ENCODE measurements at regions not wholly inside any gene's neighbourhood (a gene's known extent, or its start where the extent isn't known, plus 50 kb on each side); places are given as distances from the start of the nearest gene placed in this dataset.

DNA sequence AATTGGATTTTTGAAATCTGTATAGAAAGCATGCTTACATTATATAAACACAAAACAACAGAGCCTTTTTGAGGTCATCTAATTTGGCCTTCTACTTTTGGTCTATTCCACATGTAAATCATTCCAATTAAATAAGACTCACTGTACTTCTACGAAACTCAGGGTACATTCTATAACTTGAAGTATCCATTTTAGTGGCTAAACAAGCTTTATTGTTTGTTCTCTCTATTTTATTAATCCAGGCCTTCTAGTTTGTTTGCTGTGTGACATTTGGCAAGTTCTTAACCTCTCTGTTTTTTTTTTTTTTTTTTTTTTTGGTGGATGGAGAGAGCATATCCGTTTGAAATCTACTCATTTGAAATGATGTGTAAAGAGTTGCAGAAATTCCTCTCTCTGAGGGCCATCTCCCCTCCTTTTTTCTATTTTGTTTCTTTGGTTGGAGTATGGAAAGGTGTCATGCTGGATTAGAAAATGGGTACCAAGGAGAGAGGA, 58.1 kb upstream of the C12orf71 start:
- H2BK5ac ChIP-seq (ENCODE audit: low read depth, low read length), result no peak overlapping the region
- no peak overlapping the region for H4K5ac ChIP-seq (ENCODE audit: insufficient read length, low read depth, low read length)
- no peak overlapping the region for H4K8ac ChIP-seq (ENCODE audit: extremely low read depth, insufficient read depth, low read length)
- no peak overlapping the region for H3K27ac ChIP-seq (ENCODE audit: low read depth, low read length)
- no peak overlapping the region for H3K56ac ChIP-seq (replicated peaks; ENCODE audit: insufficient read length, low read depth, low read length)
- H2BK15ac ChIP-seq (ENCODE audit: low read length), result no peak overlapping the region
- H3K4me3 ChIP-seq (ENCODE audit: extremely low read depth in 1 of 4, insufficient read depth in 2 of 4, low read depth in 3 of 4, low read length in 4 of 4), result no peak overlapping the region
- FAIRE-seq (no peak), DNase-seq (ENCODE audit: low read depth in 1 of 2, low spot score in 2 of 2) (no peak)
- CTCF ChIA-PET (ENCODE audit: partially characterized antibody), result interaction anchor here (1.2 kb wide), 1 partner anchor 12 kb away, joined by 6 read pairs; no protein-coding TSS in a partner anchor
- no peak overlapping the region for H3K4ac ChIP-seq (replicated peaks; ENCODE audit: insufficient read length, low read depth, low read length)
- no peaks in the 10 kb centered on the region for H3K36me3 ChIP-seq (ENCODE audit: control insufficient read depth in 2 of 4, insufficient read depth in 4 of 4, low read length in 3 of 4)
- H3K79me2 ChIP-seq (ENCODE audit: control insufficient read depth in 1 of 2, insufficient read depth in 2 of 2, low read length in 2 of 2), result no peaks in the 10 kb centered on the region
- POLR2A ChIA-PET (ENCODE audit: partially characterized antibody), result no interaction called here
- H2AK5ac ChIP-seq (ENCODE audit: low read depth, low read length), result no peak overlapping the region
- H2BK120ac ChIP-seq (replicated peaks; ENCODE audit: low read depth, low read length), result no peak overlapping the region
- H2BK20ac ChIP-seq (ENCODE audit: low read length), result no peak overlapping the region
- no peak overlapping the region for H3K14ac ChIP-seq (ENCODE audit: insufficient read length)
- TF ChIP-seq HDAC2 (IDR thresholded peaks at IDR 0.05; ENCODE audit: borderline replicate concordance in 1 of 2, low read depth in 2 of 2, low read length in 2 of 2), result peak in 1 of 2 experiments; percentile 40; a peak in 1 of 4 replicates
- TF ChIP-seq KDM1A (IDR thresholded peaks at IDR 0.05; ENCODE audit: borderline replicate concordance, low read length), result peak; percentile 52; the same call in 1 of the 2 replicates
- no peak for TF ChIP-seq CHD2 (IDR thresholded peaks at IDR 0.05; ENCODE audit: low read length)
- H3K18ac ChIP-seq (ENCODE audit: extremely low read depth, low read length), result no peak overlapping the region
- H3K9ac ChIP-seq (replicated peaks in 1 of 4; ENCODE audit: extremely low read depth in 1 of 4, low read depth in 3 of 4, low read length in 3 of 4), result no peak overlapping the region
- no peak overlapping the region for H4K91ac ChIP-seq (replicated peaks; ENCODE audit: insufficient read length, low read length)
- H3K4me2 ChIP-seq (ENCODE audit: insufficient read depth in 1 of 2, low read depth in 2 of 2, low read length in 2 of 2), result no peak overlapping the region
- H3K27me3 ChIP-seq (replicated peaks in 1 of 4; ENCODE audit: control insufficient read depth in 3 of 4, extremely low read depth in 1 of 4, insufficient read depth in 3 of 4, low read length in 3 of 4), result no peaks in the 10 kb centered on the region
- WGBS, 2 experiments (ENCODE audit: extremely low coverage in 1 of 2, insufficient coverage in 1 of 2, insufficient read length in 1 of 2, insufficient replicate concordance in 2 of 2, low coverage in 1 of 2, low lambda C conversion rate in 2 of 2, missing lambda C conversion rate in 1 of 2), result 83% methylated on average over 1 of the region's 2 CpGs; no CpG with 5 or more reads in 1 of the 2 experiments
- no peaks in the 10 kb centered on the region for H4K20me1 ChIP-seq (replicated peaks in 1 of 2; ENCODE audit: control insufficient read depth in 1 of 2, insufficient read depth in 2 of 2, low read length in 2 of 2)
- no peaks in the 10 kb centered on the region for H3K79me1 ChIP-seq (ENCODE audit: low read depth, low read length)
- no peaks in the 10 kb centered on the region; a peak in 1 of 7 replicates for H3K4me1 ChIP-seq (replicated peaks in 1 of 4; ENCODE audit: control insufficient read depth in 3 of 4, insufficient read depth in 4 of 4, low read length in 3 of 4)
- H2BK12ac ChIP-seq (ENCODE audit: low read depth, low read length), result no peak overlapping the region
- H3K23me2 ChIP-seq (ENCODE audit: low read depth, low read length), result no peaks in the 10 kb centered on the region
- H2AFZ ChIP-seq (ENCODE audit: low read length), result no peak overlapping the region
- H3K23ac ChIP-seq (ENCODE audit: insufficient read length), result no peak overlapping the region
- no peaks in the 10 kb centered on the region for H3K9me3 ChIP-seq (ENCODE audit: insufficient read depth in 2 of 2, low read depth in 1 of 2, low read length in 1 of 2)

Measured in H1 (cell line).